Activated CD8-positive, alpha-beta memory T cell treated with anti-CD3 and anti-CD28 coated beads, Interleukin-2, amount 10 ng/mL, durations not matched to agents 7 days and 5 days (primary cell): ENCODE measurements at regions not wholly inside any gene's neighbourhood (a gene's known extent, or its start where the extent isn't known, plus 50 kb on each side); places are given as distances from the start of the nearest gene placed in this dataset.
"Not testable (repeated sequence)": the region's sequence is repeated elsewhere in the genome, so short reads cannot be mapped to it uniquely, and the experiment has no call there.

Experiments
- ATAC-seq: fragments of 150-1000 bp; cut with Tn5 transposase; one replicate; pipeline ENCODE4 v1.10.0; 2021; ENCODE audit warnings: moderate library complexity
- CTCF ChIA-PET: fragments of 350-600 bp; sonication (Branson Sonifier 250); formaldehyde crosslinking; loops from one replicate; lab custom pipeline; 2021; ENCODE audit warnings: antibody characterized with exemption; lab: Charles Lee
- DNase-seq: peaks from one replicate; pipeline ENCODE4 v3.0.0-alpha.2; 2020
- H3K27ac Mint-ChIP-seq: one replicate; pipeline ENCODE4 v1.8.0; 2021; ENCODE audit warnings: mild to moderate bottlenecking, mixed read lengths
- H3K27me3 Mint-ChIP-seq: one replicate; pipeline ENCODE4 v1.8.0; 2021; ENCODE audit warnings: mixed read lengths
- H3K36me3 Mint-ChIP-seq: one replicate; pipeline ENCODE4 v1.8.0; 2021; ENCODE audit warnings: mild to moderate bottlenecking, mixed read lengths
- H3K4me1 Mint-ChIP-seq: one replicate; pipeline ENCODE4 v1.8.0; 2021; ENCODE audit warnings: mixed read lengths
- H3K4me3 Mint-ChIP-seq: one replicate; pipeline ENCODE4 v1.8.0; 2021; ENCODE audit warnings: mild to moderate bottlenecking, moderate library complexity, mixed read lengths
- H3K9me3 Mint-ChIP-seq: one replicate; pipeline ENCODE4 v1.8.0; 2022; ENCODE audit warnings: low read depth, mixed read lengths

GRCh38 chr10:111295788-111296187, 219.0 kb downstream of the ADRA2A start:
- no peak for ATAC-seq
- Mint-ChIP-seq H3K4me1 (no peaks in the 10 kb centered on the region), H3K27ac (no peak overlapping the region), H3K9me3 (no peaks in the 10 kb centered on the region), H3K4me3 (no peak overlapping the region), H3K36me3 (no peaks in the 10 kb centered on the region), H3K27me3 (peaks cover 13% of the 10 kb centered on the region)
- DNase-seq, result no peak
- CTCF ChIA-PET, result no interaction called here

GRCh38 chr10:111297351-111297848, 220.6 kb downstream of the ADRA2A start:
- H3K4me3 Mint-ChIP-seq, result no peak overlapping the region
- no peaks in the 10 kb centered on the region for H3K36me3 Mint-ChIP-seq
- no peaks in the 10 kb centered on the region for H3K4me1 Mint-ChIP-seq
- ATAC-seq (no peak), DNase-seq (no peak)
- peaks cover 11% of the 10 kb centered on the region for H3K27me3 Mint-ChIP-seq
- H3K9me3 Mint-ChIP-seq, result no peaks in the 10 kb centered on the region
- H3K27ac Mint-ChIP-seq, result no peak overlapping the region
- CTCF ChIA-PET, result interaction anchor here (0.6 kb wide), 1 partner anchor 21 kb away, joined by 3 read pairs; no protein-coding TSS in a partner anchor

GRCh38 chr10:111298031-111298430, 221.2 kb downstream of the ADRA2A start:
- no peak overlapping the region for H3K4me3 Mint-ChIP-seq
- CTCF ChIA-PET, result no interaction called here

GRCh38 chr10:111299037-111299436, 222.2 kb downstream of the ADRA2A start:
- Mint-ChIP-seq H3K9me3 (no peaks in the 10 kb centered on the region), H3K27ac (no peak overlapping the region), H3K4me3 (no peak overlapping the region), H3K36me3 (no peaks in the 10 kb centered on the region), H3K27me3 (peaks cover 13% of the 10 kb centered on the region), H3K4me1 (no peaks in the 10 kb centered on the region)
- ATAC-seq, result no peak
- DNase-seq, result no peak
- CTCF ChIA-PET, result no interaction called here

More at GRCh38 chr10:111298031-111298430, 221.2 kb downstream of the ADRA2A start:
- DNase-seq (no peak), ATAC-seq (no peak)
- H3K36me3 Mint-ChIP-seq, result no peaks in the 10 kb centered on the region
- no peaks in the 10 kb centered on the region for H3K4me1 Mint-ChIP-seq
- peaks cover 13% of the 10 kb centered on the region for H3K27me3 Mint-ChIP-seq
- no peaks in the 10 kb centered on the region for H3K9me3 Mint-ChIP-seq
- H3K27ac Mint-ChIP-seq, result no peak overlapping the region

GRCh38 chr10:111303887-111304286, 227.1 kb downstream of the ADRA2A start:
- H3K9me3 Mint-ChIP-seq, result no peaks in the 10 kb centered on the region
- ATAC-seq, result no peak
- CTCF ChIA-PET, result no interaction called here

GRCh38 chr10:111316722-111317212, 239.9 kb downstream of the ADRA2A start:
- peaks cover 18% of the 10 kb centered on the region for H3K27me3 Mint-ChIP-seq
- CTCF ChIA-PET, result no interaction called here
- no peak overlapping the region for H3K27ac Mint-ChIP-seq
- H3K36me3 Mint-ChIP-seq, result no peaks in the 10 kb centered on the region
- no peaks in the 10 kb centered on the region for H3K9me3 Mint-ChIP-seq
- H3K4me1 Mint-ChIP-seq, result no peaks in the 10 kb centered on the region
- DNase-seq (no peak), ATAC-seq (no peak)
- no peak overlapping the region for H3K4me3 Mint-ChIP-seq

More at GRCh38 chr10:111303887-111304286, 227.1 kb downstream of the ADRA2A start:
- H3K36me3 Mint-ChIP-seq, result no peaks in the 10 kb centered on the region
- no peak for DNase-seq
- peaks cover 5% of the 10 kb centered on the region for H3K27me3 Mint-ChIP-seq
- no peak overlapping the region for H3K4me3 Mint-ChIP-seq
- no peak overlapping the region for H3K27ac Mint-ChIP-seq
- H3K4me1 Mint-ChIP-seq, result no peaks in the 10 kb centered on the region

- Mint-ChIP-seq H3K27me3 (peaks cover 14% of the 10 kb centered on the region), H3K4me1 (no peaks in the 10 kb centered on the region), H3K36me3 (no peaks in the 10 kb centered on the region), H3K4me3 (no peak overlapping the region), H3K9me3 (no peaks in the 10 kb centered on the region), H3K27ac (no peak overlapping the region)
- no peak for ATAC-seq
- CTCF ChIA-PET, result no interaction called here
- no peak for DNase-seq
Observed at GRCh38 chr10:111319866-111320265, 243.0 kb downstream of the ADRA2A start.

GRCh38 chr10:111323389-111323966, 246.6 kb downstream of the ADRA2A start:
- Mint-ChIP-seq H3K27me3 (peaks cover 4% of the 10 kb centered on the region), H3K4me3 (no peak overlapping the region), H3K9me3 (no peaks in the 10 kb centered on the region), H3K36me3 (no peaks in the 10 kb centered on the region), H3K4me1 (no peaks in the 10 kb centered on the region), H3K27ac (no peak overlapping the region)
- ATAC-seq (no peak), DNase-seq (no peak)
- CTCF ChIA-PET, result interaction anchor here (1.0 kb wide), 1 partner anchor 8 kb away, joined by 4 read pairs; no protein-coding TSS in a partner anchor

- ATAC-seq, H3K36me3 Mint-ChIP-seq: not testable (repeated sequence)
Observed at GRCh38 chr10:111332174-111332573, 255.3 kb downstream of the ADRA2A start.

GRCh38 chr10:111335826-111336225, 259.0 kb downstream of the ADRA2A start:
- no peaks in the 10 kb centered on the region for H3K27me3 Mint-ChIP-seq
- no peaks in the 10 kb centered on the region for H3K4me1 Mint-ChIP-seq
- H3K4me3 Mint-ChIP-seq, result no peak overlapping the region
- ATAC-seq (no peak), DNase-seq (no peak)
- H3K9me3 Mint-ChIP-seq, result peaks cover 8% of the 10 kb centered on the region
- CTCF ChIA-PET, result no interaction called here
- H3K36me3 Mint-ChIP-seq, result no peaks in the 10 kb centered on the region
- H3K27ac Mint-ChIP-seq, result no peak overlapping the region

More at GRCh38 chr10:111332174-111332573, 255.3 kb downstream of the ADRA2A start:
- DNase-seq, H3K9me3 Mint-ChIP-seq, H3K27ac Mint-ChIP-seq, H3K4me3 Mint-ChIP-seq, H3K27me3 Mint-ChIP-seq, H3K4me1 Mint-ChIP-seq: not testable (repeated sequence)
- CTCF ChIA-PET, result interaction anchor here (0.8 kb wide), 1 partner anchor 9 kb away, joined by 4 read pairs; no protein-coding TSS in a partner anchor

GRCh38 chr10:111338035-111338434, 261.2 kb downstream of the ADRA2A start:
- ATAC-seq, result no peak
- CTCF ChIA-PET, result no interaction called here
- H3K4me3 Mint-ChIP-seq, result no peak overlapping the region
- no peaks in the 10 kb centered on the region for H3K4me1 Mint-ChIP-seq
- H3K9me3 Mint-ChIP-seq, result peaks cover 18% of the 10 kb centered on the region
- no peak for DNase-seq
- no peaks in the 10 kb centered on the region for H3K27me3 Mint-ChIP-seq
- no peaks in the 10 kb centered on the region for H3K36me3 Mint-ChIP-seq
- H3K27ac Mint-ChIP-seq, result no peak overlapping the region

GRCh38 chr10:111338805-111339204, 262.0 kb downstream of the ADRA2A start:
- CTCF ChIA-PET, result no interaction called here

GRCh38 chr10:111344804-111345203, 268.0 kb downstream of the ADRA2A start:
- Mint-ChIP-seq H3K27ac (no peak overlapping the region), H3K9me3 (peaks cover 18% of the 10 kb centered on the region), H3K36me3 (no peaks in the 10 kb centered on the region), H3K4me3 (no peak overlapping the region), H3K27me3 (no peaks in the 10 kb centered on the region), H3K4me1 (no peaks in the 10 kb centered on the region)
- no peak for ATAC-seq
- CTCF ChIA-PET, result no interaction called here
- no peak for DNase-seq

More at GRCh38 chr10:111338805-111339204, 262.0 kb downstream of the ADRA2A start:
- Mint-ChIP-seq H3K9me3 (peaks cover 18% of the 10 kb centered on the region), H3K36me3 (no peaks in the 10 kb centered on the region), H3K27me3 (no peaks in the 10 kb centered on the region), H3K27ac (no peak overlapping the region), H3K4me3 (no peak overlapping the region), H3K4me1 (no peaks in the 10 kb centered on the region)
- ATAC-seq, result no peak
- no peak for DNase-seq

- CTCF ChIA-PET, result no interaction called here
Observed at GRCh38 chr10:111347386-111348013, 270.7 kb downstream of the ADRA2A start.

More at GRCh38 chr10:111347386-111348013, 270.7 kb downstream of the ADRA2A start:
- DNase-seq, result no peak
- Mint-ChIP-seq H3K9me3 (no peaks in the 10 kb centered on the region), H3K4me1 (no peaks in the 10 kb centered on the region), H3K36me3 (no peaks in the 10 kb centered on the region), H3K27me3 (no peaks in the 10 kb centered on the region), H3K4me3 (no peak overlapping the region), H3K27ac (no peak overlapping the region)
- ATAC-seq, result no peak
